Spleen (tissue), 11 donors: ENCODE measurements at regions not wholly inside any gene's neighbourhood (a gene's known extent, or its start where the extent isn't known, plus 50 kb on each side); places are given as distances from the start of the nearest gene placed in this dataset.

ENCODE experiments used
- DNase-seq: peaks from one replicate; pipeline ENCODE4 v3.0.0-alpha.2; 2020
- H3K27ac ChIP-seq, 8 donors: fragments of 200-600 bp; sonication (generic) in 7 of 8; 1 replicate in 4 of 8; 2 replicates in 4 of 8; pipeline versions ENCODE4 v1.5.0 to v1.8.0; 2016 to 2021; ENCODE audit warnings: inconsistent platforms in 4 of 8, mild to moderate bottlenecking in 4 of 8, moderate library complexity in 1 of 8
- H3K27me3 ChIP-seq, 7 donors: fragments of 200-600 bp; sonication (generic) in 6 of 7; replicated peaks in 1 of 7; 1 replicate in 4 of 7; 2 replicates in 3 of 7; pipeline versions ENCODE4 v1.5.0 to v1.8.0; 2016 to 2021; ENCODE audit warnings: inconsistent platforms in 3 of 7, mild to moderate bottlenecking in 1 of 7
- H3K36me3 ChIP-seq, 6 donors: fragments of 200-600 bp; sonication (generic) in 5 of 6; 1 replicate in 4 of 6; 2 replicates in 2 of 6; pipeline versions ENCODE4 v1.5.0 to v1.8.0; 2016 to 2021; ENCODE audit warnings: inconsistent platforms in 2 of 6
- H3K4me1 ChIP-seq, 6 donors: fragments of 200-600 bp; sonication (generic) in 5 of 6; 1 replicate in 3 of 6; 2 replicates in 3 of 6; pipeline versions ENCODE4 v1.5.0 to v1.8.0; 2016 to 2021; ENCODE audit warnings: inconsistent platforms in 3 of 6
- H3K4me3 ChIP-seq, 8 donors: fragments of 200-600 bp; sonication (generic) in 7 of 8; 1 replicate in 4 of 8; 2 replicates in 4 of 8; pipeline versions ENCODE4 v1.5.0 to v1.8.0; 2016 to 2021; ENCODE audit warnings: inconsistent platforms in 4 of 8, mild to moderate bottlenecking in 4 of 8, moderate library complexity in 2 of 8
- H3K9me3 ChIP-seq, 8 donors: fragments of 200-600 bp; sonication (generic) in 7 of 8; 1 replicate in 4 of 8; 2 replicates in 4 of 8; pipeline versions ENCODE4 v1.5.0 to v1.8.0; 2016 to 2021; ENCODE audit warnings: inconsistent platforms in 4 of 8
- POLR2A ChIP-seq, 3 donors: fragments of 450-650 bp; IDR thresholded peaks; one replicate each; pipeline ENCODE4 v1.5.1; 2017; ENCODE audit warnings: antibody characterized with exemption in 3 of 3, mild to moderate bottlenecking in 1 of 3
- POLR2AphosphoS5 ChIP-seq, 3 donors: sonication (generic); formaldehyde crosslinking; IDR thresholded peaks; one replicate each; pipeline ENCODE4 v1.5.1; 2017; ENCODE audit warnings: antibody characterized with exemption in 3 of 3
- WGBS, 5 donors: extraction: QIAGEN DNeasy Blood & Tissue Kit in 3 of 5; methylation state at CpG; one replicate each; pipeline versions ENCODE4 v1.1.5 to v1.1.7; 2013 to 2018; 5-methylcytosine and 5-hydroxymethylcytosine counted together
- intact Hi-C: fragments of 100-400 bp; cut with DNase I; formaldehyde crosslinking; loops from one replicate; pipeline ENCODE4 v1.15.0; 2023; ENCODE audit warnings: low total_unique reads
- TF ChIP-seq, protein P1 (sequence below), 11 experiments: fragments of 200-600 bp in 7 of 11; fragments of 450-650 bp in 4 of 11; sonication (generic) in 4 of 11; IDR thresholded peaks in 8 of 11; conservative IDR thresholded peaks in 3 of 11; 1 replicate in 7 of 11; 2 replicates in 4 of 11; pipeline versions ENCODE4 v1.4.0 to v1.8.0; 2016 to 2021; ENCODE audit warnings: antibody characterized with exemption in 11 of 11, inconsistent platforms in 4 of 11, mild to moderate bottlenecking in 1 of 11
- donor health status: healthy with polysubstance abuse.
- donor health status: DM: no; HTN: no; CAD: no; lungs with moderate emphysema.
- donor health status: DM: no; HTN: no; CAD: no.
- donor health status: Bipolar disorder and iron deficiency.
- donor health status: healthy.
- donor health status: DM: no; HTN: no; CAD: no.
- donor health status: DM: yes; HTN: yes; CAD: no.

DNA sequence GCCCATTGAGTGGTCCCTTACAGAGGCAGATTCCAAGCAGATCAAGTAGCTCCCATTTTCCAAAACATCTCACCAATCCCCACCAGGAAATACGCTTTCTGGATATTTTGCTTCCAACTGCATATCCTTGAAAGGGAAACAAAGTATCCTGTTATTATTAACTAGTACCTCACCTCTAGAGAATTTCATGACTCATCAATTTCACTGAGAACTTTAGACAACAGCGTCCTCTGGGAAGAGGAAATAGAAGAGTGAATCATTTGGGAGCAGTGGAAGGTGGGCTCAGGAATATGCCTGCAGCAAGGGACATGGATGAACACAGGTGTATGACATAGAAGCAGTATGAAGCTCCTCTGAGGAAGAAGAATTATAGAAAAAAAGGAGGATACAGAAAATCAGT is 186.7 kb downstream of the MARCHF11 start:
- H3K9me3 ChIP-seq: peaks cover 0 to 59% (median 31%) of the 10 kb centered on the region in 8 donors
- 53 to 67% (median 57%) methylated on average over 2 of the region's 2 CpGs for WGBS, 5 donors
- no peaks in the 10 kb centered on the region for H3K36me3 ChIP-seq
- H3K4me1 ChIP-seq: no peaks in the 10 kb centered on the region
- H3K27me3 ChIP-seq: no peaks in the 10 kb centered on the region
- H3K4me3 ChIP-seq: no peak overlapping the region
- no peak for DNase-seq
- H3K27ac ChIP-seq: no peak overlapping the region
- TF ChIP-seq POLR2AphosphoS5 (IDR thresholded peaks at IDR 0.05) (no peak), POLR2A (IDR thresholded peaks at IDR 0.05) (no peak)
- TF ChIP-seq, protein P1, sequence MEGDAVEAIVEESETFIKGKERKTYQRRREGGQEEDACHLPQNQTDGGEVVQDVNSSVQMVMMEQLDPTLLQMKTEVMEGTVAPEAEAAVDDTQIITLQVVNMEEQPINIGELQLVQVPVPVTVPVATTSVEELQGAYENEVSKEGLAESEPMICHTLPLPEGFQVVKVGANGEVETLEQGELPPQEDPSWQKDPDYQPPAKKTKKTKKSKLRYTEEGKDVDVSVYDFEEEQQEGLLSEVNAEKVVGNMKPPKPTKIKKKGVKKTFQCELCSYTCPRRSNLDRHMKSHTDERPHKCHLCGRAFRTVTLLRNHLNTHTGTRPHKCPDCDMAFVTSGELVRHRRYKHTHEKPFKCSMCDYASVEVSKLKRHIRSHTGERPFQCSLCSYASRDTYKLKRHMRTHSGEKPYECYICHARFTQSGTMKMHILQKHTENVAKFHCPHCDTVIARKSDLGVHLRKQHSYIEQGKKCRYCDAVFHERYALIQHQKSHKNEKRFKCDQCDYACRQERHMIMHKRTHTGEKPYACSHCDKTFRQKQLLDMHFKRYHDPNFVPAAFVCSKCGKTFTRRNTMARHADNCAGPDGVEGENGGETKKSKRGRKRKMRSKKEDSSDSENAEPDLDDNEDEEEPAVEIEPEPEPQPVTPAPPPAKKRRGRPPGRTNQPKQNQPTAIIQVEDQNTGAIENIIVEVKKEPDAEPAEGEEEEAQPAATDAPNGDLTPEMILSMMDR (IDR thresholded peaks at IDR 0.05 in 8 of 11, conservative IDR thresholded peaks at IDR 0.05 in 3 of 11): no peak
- intact Hi-C loops: no loop called here

DNA sequence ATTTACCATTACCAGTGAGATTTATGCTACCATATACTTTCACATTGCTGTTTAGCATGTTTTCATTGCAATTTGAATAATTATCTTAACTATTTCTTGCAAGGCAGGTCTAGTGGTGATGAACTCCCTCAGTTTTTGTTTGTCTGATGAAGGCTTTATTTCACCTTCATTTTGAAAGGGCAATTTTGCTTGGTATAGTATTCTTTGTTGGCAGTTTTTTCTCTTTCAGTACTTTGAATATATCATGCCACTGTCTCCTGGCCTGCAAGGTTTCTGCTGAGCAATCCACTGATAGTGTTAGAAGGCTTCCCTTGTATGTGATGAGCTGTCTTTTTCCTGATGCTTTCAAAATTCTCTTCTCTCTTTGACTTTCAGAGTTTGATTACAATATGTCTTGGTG is 188.0 kb downstream of the MARCHF11 start:
- no peaks in the 10 kb centered on the region for H3K27me3 ChIP-seq
- H3K9me3 ChIP-seq: peaks cover 0 to 59% (median 31%) of the 10 kb centered on the region in 8 donors
- H3K27ac ChIP-seq: no peak overlapping the region
- H3K36me3 ChIP-seq: no peaks in the 10 kb centered on the region
- no peak overlapping the region for H3K4me3 ChIP-seq
- DNase-seq: no peak
- intact Hi-C loops: no loop called here
- H3K4me1 ChIP-seq: no peaks in the 10 kb centered on the region
- TF ChIP-seq POLR2A (IDR thresholded peaks at IDR 0.05) (no peak), POLR2AphosphoS5 (IDR thresholded peaks at IDR 0.05) (no peak)
- TF ChIP-seq, protein P1 (IDR thresholded peaks at IDR 0.05 in 8 of 11, conservative IDR thresholded peaks at IDR 0.05 in 3 of 11): no peak
